ENCODE measurements at regions not wholly inside any gene's neighbourhood (a gene's known extent, or its start where the extent isn't known, plus 50 kb on each side); places are given as distances from the start of the nearest gene placed in this dataset.

DNA sequence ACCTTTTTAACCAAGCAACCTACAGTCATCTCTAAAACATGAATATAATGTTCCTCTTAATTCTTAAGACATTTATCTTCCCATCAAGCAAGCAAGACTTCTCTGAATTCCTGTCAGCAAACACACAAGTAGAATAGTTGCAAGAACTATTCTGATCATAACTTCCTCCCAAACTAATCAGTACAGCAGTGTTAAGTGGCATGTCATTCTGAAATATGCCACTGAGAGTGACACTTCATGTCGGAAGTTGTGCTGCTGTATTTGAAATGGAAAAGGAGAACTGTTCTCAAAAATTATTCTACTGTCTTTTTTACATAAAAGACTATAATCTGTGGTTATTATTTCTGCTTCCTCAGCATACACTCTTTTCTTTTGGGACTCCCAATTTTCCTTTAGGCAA lies 546.6 kb downstream of the PCDH18 start:
- TF ChIP-seq REST (IDR thresholded peaks at IDR 0.05; ENCODE audit: insufficient replicate concordance, low read depth): no peak
- TF ChIP-seq, protein P1, sequence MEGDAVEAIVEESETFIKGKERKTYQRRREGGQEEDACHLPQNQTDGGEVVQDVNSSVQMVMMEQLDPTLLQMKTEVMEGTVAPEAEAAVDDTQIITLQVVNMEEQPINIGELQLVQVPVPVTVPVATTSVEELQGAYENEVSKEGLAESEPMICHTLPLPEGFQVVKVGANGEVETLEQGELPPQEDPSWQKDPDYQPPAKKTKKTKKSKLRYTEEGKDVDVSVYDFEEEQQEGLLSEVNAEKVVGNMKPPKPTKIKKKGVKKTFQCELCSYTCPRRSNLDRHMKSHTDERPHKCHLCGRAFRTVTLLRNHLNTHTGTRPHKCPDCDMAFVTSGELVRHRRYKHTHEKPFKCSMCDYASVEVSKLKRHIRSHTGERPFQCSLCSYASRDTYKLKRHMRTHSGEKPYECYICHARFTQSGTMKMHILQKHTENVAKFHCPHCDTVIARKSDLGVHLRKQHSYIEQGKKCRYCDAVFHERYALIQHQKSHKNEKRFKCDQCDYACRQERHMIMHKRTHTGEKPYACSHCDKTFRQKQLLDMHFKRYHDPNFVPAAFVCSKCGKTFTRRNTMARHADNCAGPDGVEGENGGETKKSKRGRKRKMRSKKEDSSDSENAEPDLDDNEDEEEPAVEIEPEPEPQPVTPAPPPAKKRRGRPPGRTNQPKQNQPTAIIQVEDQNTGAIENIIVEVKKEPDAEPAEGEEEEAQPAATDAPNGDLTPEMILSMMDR (IDR thresholded peaks at IDR 0.05; ENCODE audit: insufficient read depth, low read length): no peak

All from HL-60 (cell line).